ENCODE measurements at regions not wholly inside any gene's neighbourhood (a gene's known extent, or its start where the extent isn't known, plus 50 kb on each side); places are given as distances from the start of the nearest gene placed in this dataset.

GRCh38 chr2:44079686-44080085 is 83.9 kb upstream of the LRPPRC start:
- TF ChIP-seq CSRNP3 (CRISPR knock-in tag; IDR thresholded peaks at IDR 0.05), result no peak
- TF ChIP-seq BACH2 (CRISPR knock-in tag; IDR thresholded peaks at IDR 0.05; ENCODE audit: borderline replicate concordance), result no peak
- no peak for TF ChIP-seq PATZ1 (CRISPR knock-in tag; IDR thresholded peaks at IDR 0.05; ENCODE audit: borderline replicate concordance)
- TF ChIP-seq CSDC2 (CRISPR knock-in tag; IDR thresholded peaks at IDR 0.05), result no peak
- TF ChIP-seq TOX (CRISPR knock-in tag; IDR thresholded peaks at IDR 0.05; ENCODE audit: borderline replicate concordance), result no peak
- TF ChIP-seq ZNF70 (CRISPR knock-in tag; IDR thresholded peaks at IDR 0.05), result no peak
- no peak for TF ChIP-seq ZC3H10 (CRISPR knock-in tag; IDR thresholded peaks at IDR 0.05)
- no peak for TF ChIP-seq GLIS3 (CRISPR knock-in tag; IDR thresholded peaks at IDR 0.05)
- TF ChIP-seq ZNF565 (CRISPR knock-in tag; conservative IDR thresholded peaks at IDR 0.05; ENCODE audit: low read depth), result no peak
- TF ChIP-seq ZFP3 (CRISPR knock-in tag; IDR thresholded peaks at IDR 0.05), result no peak
- TF ChIP-seq ESRRG (CRISPR knock-in tag; IDR thresholded peaks at IDR 0.05), result no peak
- TF ChIP-seq ARNTL (CRISPR knock-in tag; IDR thresholded peaks at IDR 0.05; ENCODE audit: borderline replicate concordance, low read depth), result no peak
- no peak for TF ChIP-seq SNAI2 (CRISPR knock-in tag; IDR thresholded peaks at IDR 0.05)
- no peak for TF ChIP-seq OSR1 (CRISPR knock-in tag; IDR thresholded peaks at IDR 0.05)
- no peak for TF ChIP-seq TCF4 (CRISPR knock-in tag; IDR thresholded peaks at IDR 0.05; ENCODE audit: borderline replicate concordance)
- no peak for ATAC-seq

- TF ChIP-seq ZNF70 (CRISPR knock-in tag; IDR thresholded peaks at IDR 0.05) (no peak), SNAI2 (CRISPR knock-in tag; IDR thresholded peaks at IDR 0.05) (no peak), ESRRG (CRISPR knock-in tag; IDR thresholded peaks at IDR 0.05) (no peak), ZC3H10 (CRISPR knock-in tag; IDR thresholded peaks at IDR 0.05) (no peak)
- no peak for ATAC-seq
Measured at GRCh38 chr2:44083054-44083453, 85.6 kb upstream of the PPM1B start.

- no peak for ATAC-seq
- TF ChIP-seq PPARA (CRISPR knock-in tag; IDR thresholded peaks at IDR 0.05; ENCODE audit: borderline replicate concordance) (no peak), POU6F1 (CRISPR knock-in tag; IDR thresholded peaks at IDR 0.05; ENCODE audit: borderline replicate concordance, low read depth) (no peak), ESRRG (CRISPR knock-in tag; IDR thresholded peaks at IDR 0.05) (no peak), ISL1 (CRISPR knock-in tag; IDR thresholded peaks at IDR 0.05) (no peak), SNAI2 (CRISPR knock-in tag; IDR thresholded peaks at IDR 0.05) (no peak)
Measured at GRCh38 chr2:44084850-44085249, 83.8 kb upstream of the PPM1B start.

- no peak for TF ChIP-seq ZC3H10 (CRISPR knock-in tag; IDR thresholded peaks at IDR 0.05)
- TF ChIP-seq ZFP3 (CRISPR knock-in tag; IDR thresholded peaks at IDR 0.05), result no peak
- no peak for TF ChIP-seq OSR1 (CRISPR knock-in tag; IDR thresholded peaks at IDR 0.05)
- TF ChIP-seq GLIS3 (CRISPR knock-in tag; IDR thresholded peaks at IDR 0.05), result no peak
- TF ChIP-seq RARB (CRISPR knock-in tag; IDR thresholded peaks at IDR 0.05), result no peak
- no peak for TF ChIP-seq CSRNP3 (CRISPR knock-in tag; IDR thresholded peaks at IDR 0.05)
- no peak for TF ChIP-seq POU6F1 (CRISPR knock-in tag; IDR thresholded peaks at IDR 0.05; ENCODE audit: borderline replicate concordance, low read depth)
- no peak for TF ChIP-seq PPARA (CRISPR knock-in tag; IDR thresholded peaks at IDR 0.05; ENCODE audit: borderline replicate concordance)
- no peak for TF ChIP-seq CSDC2 (CRISPR knock-in tag; IDR thresholded peaks at IDR 0.05)
- no peak for TF ChIP-seq SNAI2 (CRISPR knock-in tag; IDR thresholded peaks at IDR 0.05)
- ATAC-seq, result no peak
Measured at GRCh38 chr2:44086629-44087028, 82.0 kb upstream of the PPM1B start.

Measured in SK-N-SH treated with all-trans-retinoic acid at 6 μM for 48 hours (cell line).